Stomach (tissue), 8 donors: ENCODE measurements at regions not wholly inside any gene's neighbourhood (a gene's known extent, or its start where the extent isn't known, plus 50 kb on each side); places are given as distances from the start of the nearest gene placed in this dataset.

Experiments
- DNase-seq, 2 donors: peaks; one replicate each; pipeline versions ENCODE4 v3.0.0 to v3.0.0-alpha.2; 2013 to 2019
- H3K27ac ChIP-seq, 5 donors: fragments of 200-600 bp in 4 of 5; sonication (generic) in 4 of 5; one replicate each; pipeline ENCODE4 v1.5.1; 2013 to 2019; ENCODE audit warnings: mild to moderate bottlenecking in 1 of 5, moderate library complexity in 1 of 5
- H3K27me3 ChIP-seq, 3 donors: fragments of 200-600 bp; sonication (generic); one replicate each; pipeline ENCODE4 v1.5.1; 2017 to 2019; ENCODE audit warnings: mixed run types in 1 of 3
- H3K36me3 ChIP-seq, 4 donors: fragments of 200-600 bp; sonication (generic); 1 replicate in 3 of 4; 2 replicates in 1 of 4; pipeline ENCODE4 v1.5.1; 2016 to 2019
- H3K4me1 ChIP-seq, 4 donors: fragments of 200-600 bp; sonication (generic); one replicate each; pipeline ENCODE4 v1.5.1; 2016 to 2019
- H3K4me3 ChIP-seq, 4 donors: fragments of 200-600 bp; sonication (generic) in 3 of 4; one replicate each; pipeline ENCODE4 v1.5.1; 2016 to 2019; ENCODE audit warnings: mild to moderate bottlenecking in 1 of 4
- H3K9me3 ChIP-seq, 4 donors: fragments of 200-600 bp; sonication (generic); one replicate each; pipeline ENCODE4 v1.5.1; 2016 to 2019
- CTCF ChIP-seq, 7 experiments: fragments of 450-650 bp in 4 of 7; fragments of 200-600 bp in 3 of 7; sonication (generic) in 3 of 7; IDR thresholded peaks; one replicate each; pipeline ENCODE4 v1.5.1; 2016 to 2019; ENCODE audit warnings: antibody characterized with exemption in 7 of 7, control low read depth in 2 of 7, mild to moderate bottlenecking in 1 of 7
- EP300 ChIP-seq: sonication (generic); formaldehyde crosslinking; IDR thresholded peaks from one replicate; pipeline ENCODE4 v1.6.1; 2017; ENCODE audit warnings: antibody characterized with exemption
- POLR2A ChIP-seq, 4 donors: fragments of 450-650 bp; IDR thresholded peaks; one replicate each; pipeline ENCODE4 v1.6.1; 2016; ENCODE audit warnings: antibody characterized with exemption in 4 of 4, control low read depth in 2 of 4, mild to moderate bottlenecking in 1 of 4, moderate library complexity in 1 of 4
- POLR2AphosphoS5 ChIP-seq, 3 donors: sonication (generic); formaldehyde crosslinking; IDR thresholded peaks; one replicate each; pipeline ENCODE4 v1.6.1; 2016; ENCODE audit warnings: antibody characterized with exemption in 3 of 3
- WGBS, 5 donors: extraction: QIAGEN DNeasy Blood & Tissue Kit in 3 of 5; methylation state at CpG; one replicate each; pipeline versions ENCODE4 v1.1.5 to v1.1.7; 2013 to 2018; 5-methylcytosine and 5-hydroxymethylcytosine counted together
- intact Hi-C: fragments of 100-400 bp; cut with DNase I; formaldehyde crosslinking; loops from one replicate; pipeline ENCODE4 v1.15.1; 2023; ENCODE audit warnings: low total_unique reads
- donor health status: healthy with polysubstance abuse.
- donor health status: Bipolar disorder and iron deficiency.
- donor health status: healthy.

- 58 to 74% (median 71%) methylated on average over 4 of the region's 4 CpGs for WGBS, 5 donors
- TF ChIP-seq EP300 (no peak), CTCF (IDR thresholded peaks at IDR 0.05) (no peak), POLR2A (IDR thresholded peaks at IDR 0.05) (no peak), POLR2AphosphoS5 (IDR thresholded peaks at IDR 0.05) (no peak)
- Histone ChIP-seq H3K4me1 (peaks cover 0 to 9% (median 4%) of the 10 kb centered on the region in 4 donors), H3K36me3 (no peaks in the 10 kb centered on the region), H3K9me3 (peaks cover 0 to 3% (median 0%) of the 10 kb centered on the region in 4 donors), H3K27me3 (no peaks in the 10 kb centered on the region), H3K27ac (no peak overlapping the region), H3K4me3 (no peak overlapping the region)
- no peak for DNase-seq
- intact Hi-C loops, result no loop called here
Measured at GRCh38 chr1:157230500-157230899, 92.3 kb upstream of the ETV3 start.

GRCh38 chr1:157227700-157228099, 89.5 kb upstream of the ETV3 start:
- DNase-seq, result no peak
- H3K4me1 ChIP-seq, result peaks cover 0 to 9% (median 2%) of the 10 kb centered on the region in 4 donors
- peaks cover 0 to 6% (median 0%) of the 10 kb centered on the region in 4 donors for H3K9me3 ChIP-seq
- no peak for TF ChIP-seq EP300
- TF ChIP-seq POLR2AphosphoS5 (IDR thresholded peaks at IDR 0.05), result no peak
- no peak for TF ChIP-seq CTCF (IDR thresholded peaks at IDR 0.05)
- no peak for TF ChIP-seq POLR2A (IDR thresholded peaks at IDR 0.05)
- intact Hi-C loops, result no loop called here
- no peak overlapping the region for H3K27ac ChIP-seq
- H3K4me3 ChIP-seq, result no peak overlapping the region
- no peaks in the 10 kb centered on the region for H3K36me3 ChIP-seq
- no peaks in the 10 kb centered on the region for H3K27me3 ChIP-seq
- WGBS, 5 donors, result 70 to 78% (median 73%) methylated on average over 5 of the region's 5 CpGs

- H3K9me3 ChIP-seq, result peaks cover 0 to 6% (median 0%) of the 10 kb centered on the region in 4 donors
- no peaks in the 10 kb centered on the region for H3K4me1 ChIP-seq
- no peak for TF ChIP-seq POLR2A (IDR thresholded peaks at IDR 0.05)
- intact Hi-C loops, result no loop called here
- no peaks in the 10 kb centered on the region for H3K27me3 ChIP-seq
- 69 to 94% (median 74%) methylated on average over 4 of the region's 4 CpGs for WGBS, 5 donors
- H3K4me3 ChIP-seq, result no peak overlapping the region
- H3K36me3 ChIP-seq, result no peaks in the 10 kb centered on the region
- no peak for DNase-seq
- no peak overlapping the region for H3K27ac ChIP-seq
Measured at GRCh38 chr1:157226739-157227138, 88.5 kb upstream of the ETV3 start.

GRCh38 chr1:157219600-157219999, 81.4 kb upstream of the ETV3 start:
- Histone ChIP-seq H3K27ac (no peak overlapping the region), H3K4me3 (no peak overlapping the region), H3K27me3 (peaks cover 0 to 13% (median 0%) of the 10 kb centered on the region in 3 donors), H3K9me3 (peaks cover 0 to 15% (median 4%) of the 10 kb centered on the region in 4 donors), H3K36me3 (no peaks in the 10 kb centered on the region), H3K4me1 (no peaks in the 10 kb centered on the region)
- WGBS, 5 donors, result 28 to 85% (median 56%) methylated on average over 2 of the region's 2 CpGs
- TF ChIP-seq CTCF (IDR thresholded peaks at IDR 0.05) (no peak), POLR2A (IDR thresholded peaks at IDR 0.05) (no peak), EP300 (no peak), POLR2AphosphoS5 (IDR thresholded peaks at IDR 0.05) (no peak)
- intact Hi-C loops, result no loop called here
- no peak for DNase-seq

- no peak for DNase-seq
- Histone ChIP-seq H3K4me1 (no peaks in the 10 kb centered on the region), H3K27ac (no peak overlapping the region), H3K27me3 (peaks cover 0 to 13% (median 0%) of the 10 kb centered on the region in 3 donors), H3K9me3 (peaks cover 0 to 19% (median 9%) of the 10 kb centered on the region in 4 donors), H3K4me3 (no peak overlapping the region), H3K36me3 (no peaks in the 10 kb centered on the region)
- 87 to 96% (median 90%) methylated on average over 3 to 4 of the region's 4 CpGs for WGBS, 5 donors
- TF ChIP-seq POLR2A (IDR thresholded peaks at IDR 0.05) (no peak), EP300 (no peak), CTCF (IDR thresholded peaks at IDR 0.05) (no peak), POLR2AphosphoS5 (IDR thresholded peaks at IDR 0.05) (no peak)
- intact Hi-C loops, result no loop called here
Measured at GRCh38 chr1:157219182-157219581, 81.0 kb upstream of the ETV3 start.
